Skeletal muscle satellite cell (primary cell): ENCODE measurements at regions not wholly inside any gene's neighbourhood (a gene's known extent, or its start where the extent isn't known, plus 50 kb on each side); places are given as distances from the start of the nearest gene placed in this dataset.

ENCODE experiments used
- H3K27me3 ChIP-seq: 2 replicates; pipeline ENCODE4 v1.7.0; 2013; ENCODE audit warnings: low read length; ENCODE audit not compliant: control insufficient read depth, insufficient read depth
- H3K36me3 ChIP-seq: 2 replicates; pipeline ENCODE4 v1.7.0; 2013; ENCODE audit warnings: mild to moderate bottlenecking, control low read depth, low read length; ENCODE audit not compliant: insufficient read depth
- H3K4me1 ChIP-seq: 2 replicates; pipeline ENCODE4 v1.7.0; 2013; ENCODE audit warnings: low read length; ENCODE audit not compliant: control insufficient read depth, insufficient read depth
- H3K4me2 ChIP-seq: 2 replicates; pipeline ENCODE4 v1.7.0; 2013; ENCODE audit warnings: mild to moderate bottlenecking, low read length
- H3K4me3 ChIP-seq: 2 replicates; pipeline ENCODE4 v1.7.0; 2013; ENCODE audit warnings: low read length
- H3K9ac ChIP-seq: 2 replicates; pipeline ENCODE4 v1.7.0; 2013; ENCODE audit warnings: mild to moderate bottlenecking, low read depth, low read length, moderate library complexity
- H3K9me3 ChIP-seq: replicated peaks from 2 replicates; pipeline ENCODE4 v1.7.0; 2013; ENCODE audit warnings: mild to moderate bottlenecking, control low read depth, low read length

- no peak overlapping the region for H3K4me2 ChIP-seq
- H3K27me3 ChIP-seq: no peaks in the 10 kb centered on the region
- peaks cover 6% of the 10 kb centered on the region for H3K4me1 ChIP-seq
- no peaks in the 10 kb centered on the region for H3K36me3 ChIP-seq
- no peaks in the 10 kb centered on the region for H3K9me3 ChIP-seq
- H3K9ac ChIP-seq: no peak overlapping the region
- no peak overlapping the region for H3K4me3 ChIP-seq
Measured at GRCh38 chr1:229220163-229220846, 50.6 kb upstream of the RAB4A start.

- H3K4me3 ChIP-seq: no peak overlapping the region
- peaks cover 6% of the 10 kb centered on the region for H3K4me1 ChIP-seq
- H3K4me2 ChIP-seq: no peak overlapping the region
- H3K9me3 ChIP-seq: no peaks in the 10 kb centered on the region
- no peak overlapping the region for H3K9ac ChIP-seq
- no peaks in the 10 kb centered on the region for H3K36me3 ChIP-seq
- H3K27me3 ChIP-seq: peaks cover 4% of the 10 kb centered on the region
Measured at GRCh38 chr1:229221106-229222019, 49.5 kb upstream of the RAB4A start.
